Vagina (tissue), 2 donors: ENCODE measurements at regions not wholly inside any gene's neighbourhood (a gene's known extent, or its start where the extent isn't known, plus 50 kb on each side); places are given as distances from the start of the nearest gene placed in this dataset.

Experiments used
- POLR2A ChIP-seq, 2 donors: fragments of 450-650 bp; IDR thresholded peaks; one replicate each; pipeline ENCODE4 v1.6.1; 2017; ENCODE audit warnings: antibody characterized with exemption in 2 of 2, mild to moderate bottlenecking in 2 of 2, moderate library complexity in 2 of 2
- POLR2AphosphoS5 ChIP-seq, 2 donors: sonication (generic); formaldehyde crosslinking; IDR thresholded peaks; one replicate each; pipeline ENCODE4 v1.9.0; 2017; ENCODE audit warnings: antibody characterized with exemption in 2 of 2, mild to moderate bottlenecking in 2 of 2, low read depth in 1 of 2; ENCODE audit not compliant: insufficient read depth in 1 of 2
- TF ChIP-seq, protein P1 (sequence below), 3 experiments: fragments of 450-650 bp in 2 of 3; fragments of 200-600 bp in 1 of 3; sonication (generic) in 1 of 3; IDR thresholded peaks; one replicate each; pipeline ENCODE4 v1.5.1; 2017 to 2019; ENCODE audit warnings: antibody characterized with exemption in 3 of 3, mild to moderate bottlenecking in 2 of 3, moderate library complexity in 2 of 3

DNA sequence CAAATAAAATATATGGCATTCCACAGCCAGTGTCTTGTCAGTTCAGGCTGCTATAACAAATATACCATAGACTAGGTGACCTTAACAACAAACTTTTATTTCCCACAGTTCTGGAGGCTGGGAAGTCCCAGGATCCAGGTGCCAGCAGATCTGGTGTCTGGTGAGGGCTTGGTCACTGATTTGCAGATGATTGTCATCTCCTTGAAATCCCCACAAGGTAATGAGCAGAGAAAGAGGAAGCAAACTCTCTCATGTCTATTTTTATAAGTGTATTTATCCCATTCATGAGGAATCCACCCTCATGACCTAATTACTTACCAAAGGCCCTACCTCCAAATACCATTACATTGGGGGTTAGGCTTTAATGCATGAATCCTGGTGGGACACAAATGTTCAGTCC lies 663.2 kb downstream of the TLR4 start:
- TF ChIP-seq, protein P1, sequence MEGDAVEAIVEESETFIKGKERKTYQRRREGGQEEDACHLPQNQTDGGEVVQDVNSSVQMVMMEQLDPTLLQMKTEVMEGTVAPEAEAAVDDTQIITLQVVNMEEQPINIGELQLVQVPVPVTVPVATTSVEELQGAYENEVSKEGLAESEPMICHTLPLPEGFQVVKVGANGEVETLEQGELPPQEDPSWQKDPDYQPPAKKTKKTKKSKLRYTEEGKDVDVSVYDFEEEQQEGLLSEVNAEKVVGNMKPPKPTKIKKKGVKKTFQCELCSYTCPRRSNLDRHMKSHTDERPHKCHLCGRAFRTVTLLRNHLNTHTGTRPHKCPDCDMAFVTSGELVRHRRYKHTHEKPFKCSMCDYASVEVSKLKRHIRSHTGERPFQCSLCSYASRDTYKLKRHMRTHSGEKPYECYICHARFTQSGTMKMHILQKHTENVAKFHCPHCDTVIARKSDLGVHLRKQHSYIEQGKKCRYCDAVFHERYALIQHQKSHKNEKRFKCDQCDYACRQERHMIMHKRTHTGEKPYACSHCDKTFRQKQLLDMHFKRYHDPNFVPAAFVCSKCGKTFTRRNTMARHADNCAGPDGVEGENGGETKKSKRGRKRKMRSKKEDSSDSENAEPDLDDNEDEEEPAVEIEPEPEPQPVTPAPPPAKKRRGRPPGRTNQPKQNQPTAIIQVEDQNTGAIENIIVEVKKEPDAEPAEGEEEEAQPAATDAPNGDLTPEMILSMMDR (IDR thresholded peaks at IDR 0.05): no peak
- TF ChIP-seq POLR2AphosphoS5 (IDR thresholded peaks at IDR 0.05; ENCODE audit: insufficient read depth in 1 of 2, low read depth in 1 of 2): no peak
- no peak for TF ChIP-seq POLR2A (IDR thresholded peaks at IDR 0.05)
